ENCODE measurements at regions not wholly inside any gene's neighbourhood (a gene's known extent, or its start where the extent isn't known, plus 50 kb on each side); places are given as distances from the start of the nearest gene placed in this dataset.

GRCh38 chr10:118501637-118502440 lies 93.6 kb downstream of the PRLHR start:
- no TSS peak for BruUV-seq (replicated peaks)
- no peaks in the 10 kb centered on the region for H3K79me2 ChIP-seq (ENCODE audit: control insufficient read depth, insufficient read depth, low read length)
- H3K27me3 ChIP-seq (ENCODE audit: control insufficient read depth in 2 of 2, insufficient read depth in 2 of 2, low read length in 2 of 2), result no peaks in the 10 kb centered on the region
- no peak overlapping the region; the same call in 1 of the 2 replicates for H2AFZ ChIP-seq (ENCODE audit: low read depth, low read length)
- ChIA-PET POLR2A (interaction anchor here (1.3 kb wide), 1 partner anchor 9 kb away, joined by 5 read pairs; no protein-coding TSS in a partner anchor), CTCF (ENCODE audit: low intra/inter-chr PET ratio) (no interaction called here)
- H3K9me3 ChIP-seq (replicated peaks; ENCODE audit: control insufficient read depth, insufficient read depth, low read depth, low read length), result no peaks in the 10 kb centered on the region
- H3K4me2 ChIP-seq (ENCODE audit: insufficient read depth, low read length), result no peak overlapping the region
- H3K9ac ChIP-seq (ENCODE audit: insufficient read depth in 1 of 2, low read depth in 2 of 2, low read length in 2 of 2), result no peak overlapping the region; a peak in 1 of 4 replicates
- no peak overlapping the region for H3K4me3 ChIP-seq
- FAIRE-seq (no peak), DNase-seq (ENCODE audit: extremely low read depth in 1 of 4, low spot score in 3 of 4) (peak in 1 of 4 experiments; percentile 21), ATAC-seq (peak; percentile 47)
- H3K27ac ChIP-seq (ENCODE audit: extremely low read depth, low read depth, low read length), result no peak overlapping the region
- intact Hi-C loops (cut with micrococcal nuclease) (no loop called here), in situ Hi-C loops (cut with MboI) (no loop called here)
- no peaks in the 10 kb centered on the region for H3K9me1 ChIP-seq (ENCODE audit: control insufficient read depth, insufficient read depth, low read length)
- no peaks in the 10 kb centered on the region for H4K20me1 ChIP-seq (replicated peaks; ENCODE audit: control insufficient read depth, insufficient read depth, low read length)
- 57% methylated on average over 6 of the region's 9 CpGs for WGBS (ENCODE audit: insufficient coverage, low coverage, missing lambda C conversion rate)
- peaks cover 0 to 13% of the 10 kb centered on the region in 2 experiments; a peak in 3 of 5 replicates for H3K4me1 ChIP-seq (replicated peaks in 1 of 2; ENCODE audit: control insufficient read depth in 2 of 2, insufficient read depth in 2 of 2, low read length in 2 of 2)
- no peaks in the 10 kb centered on the region for H3K36me3 ChIP-seq (ENCODE audit: control insufficient read depth, insufficient read depth, low read length)
- TF ChIP-seq ZNF184 (CRISPR knock-in tag; IDR thresholded peaks at IDR 0.05) (no peak), MEF2D (tag; conservative IDR thresholded peaks at IDR 0.05; ENCODE audit: low read depth) (no peak), VEZF1 (CRISPR knock-in tag; IDR thresholded peaks at IDR 0.05) (no peak), PBX2 (CRISPR knock-in tag; IDR thresholded peaks at IDR 0.05; ENCODE audit: low read depth) (no peak), PBX2 (tag; conservative IDR thresholded peaks at IDR 0.05; ENCODE audit: low read depth) (0 out of 2 replicates have a peak, but pooled peaks have one; percentile 38), ZNF274 (IDR thresholded peaks at IDR 0.05; ENCODE audit: borderline replicate concordance, low read depth, low read length) (no peak), GATAD2A (IDR thresholded peaks at IDR 0.05) (no peak), GTF2A2 (tag; IDR thresholded peaks at IDR 0.05) (no peak), DMBX1 (CRISPR knock-in tag; IDR thresholded peaks at IDR 0.05; ENCODE audit: borderline replicate concordance) (no peak), ZNF668 (CRISPR knock-in tag; IDR thresholded peaks at IDR 0.05) (no peak), JUND (IDR thresholded peaks at IDR 0.05; ENCODE audit: borderline replicate concordance, low read depth, low read length) (peak; percentile 58; the same call in 1 of the 2 replicates), JUND (tag; IDR thresholded peaks at IDR 0.05; ENCODE audit: borderline replicate concordance, low read depth, low read length) (no peak)

Data from K562 (cell line).